GM21576 (cell line): ENCODE measurements at regions not wholly inside any gene's neighbourhood (a gene's known extent, or its start where the extent isn't known, plus 50 kb on each side); places are given as distances from the start of the nearest gene placed in this dataset.

ENCODE experiments used
- ATAC-seq: cut with Tn5 transposase; IDR thresholded peaks from one replicate; pipeline ENCODE4 v1.9.1; 2021; ENCODE audit warnings: mild to moderate bottlenecking, moderate library complexity; ENCODE audit not compliant: unreplicated experiment

- ATAC-seq: no peak
Measured at GRCh38 chr4:62484357-62484756, 1284.2 kb downstream of the ADGRL3 start.

GRCh38 chr4:62482355-62482754, 1282.2 kb downstream of the ADGRL3 start:
- ATAC-seq: no peak

- no peak for ATAC-seq
Measured at GRCh38 chr4:62475596-62475995, 1275.5 kb downstream of the ADGRL3 start.

- no peak for ATAC-seq
Measured at GRCh38 chr4:62474802-62475201, 1274.7 kb downstream of the ADGRL3 start.

- no peak for ATAC-seq
Measured at GRCh38 chr4:62471021-62471420, 1270.9 kb downstream of the ADGRL3 start.

- no peak for ATAC-seq
Measured at GRCh38 chr4:62470421-62470983, 1270.4 kb downstream of the ADGRL3 start.

GRCh38 chr4:62470020-62470419, 1269.9 kb downstream of the ADGRL3 start:
- no peak for ATAC-seq

- no peak for ATAC-seq
Measured at GRCh38 chr4:62461961-62462360, 1261.8 kb downstream of the ADGRL3 start.

GRCh38 chr4:62460329-62460728, 1260.2 kb downstream of the ADGRL3 start:
- ATAC-seq: no peak

GRCh38 chr4:62457356-62457755, 1257.2 kb downstream of the ADGRL3 start:
- ATAC-seq: no peak

GRCh38 chr4:62455871-62456270, 1255.7 kb downstream of the ADGRL3 start:
- no peak for ATAC-seq

- ATAC-seq: no peak
Measured at GRCh38 chr4:62454535-62454934, 1254.4 kb downstream of the ADGRL3 start.

GRCh38 chr4:62450740-62451139, 1250.6 kb downstream of the ADGRL3 start:
- ATAC-seq: no peak

- ATAC-seq: no peak
Measured at GRCh38 chr4:62449538-62449937, 1249.4 kb downstream of the ADGRL3 start.

GRCh38 chr4:62448911-62449310, 1248.8 kb downstream of the ADGRL3 start:
- no peak for ATAC-seq

- no peak for ATAC-seq
Measured at GRCh38 chr4:62439051-62439450, 1238.9 kb downstream of the ADGRL3 start.

- ATAC-seq: no peak
Measured at GRCh38 chr4:62434921-62435320, 1234.8 kb downstream of the ADGRL3 start.

- ATAC-seq: peak; percentile 64
Measured at GRCh38 chr4:62431513-62432231, 1231.5 kb downstream of the ADGRL3 start.

- ATAC-seq: no peak
Measured at GRCh38 chr4:62429297-62429696, 1229.2 kb downstream of the ADGRL3 start.

GRCh38 chr4:62415256-62415655, 1215.1 kb downstream of the ADGRL3 start:
- ATAC-seq: no peak

- ATAC-seq: no peak
Measured at GRCh38 chr4:62414563-62414962, 1214.4 kb downstream of the ADGRL3 start.

GRCh38 chr4:62410371-62411003, 1210.4 kb downstream of the ADGRL3 start:
- no peak for ATAC-seq
